ENCODE measurements at regions not wholly inside any gene's neighbourhood (a gene's known extent, or its start where the extent isn't known, plus 50 kb on each side); places are given as distances from the start of the nearest gene placed in this dataset.

GRCh38 chr7:23927709-23928417 is 217.8 kb downstream of the STK31 start:
- Histone ChIP-seq H3K36me3 (no peaks in the 10 kb centered on the region), H3K4me3 (no peak overlapping the region), H3K9me3 (no peaks in the 10 kb centered on the region), H3K27ac (no peak overlapping the region), H3K27me3 (no peaks in the 10 kb centered on the region), H3K4me1 (no peaks in the 10 kb centered on the region)
- intact Hi-C loops (cut with DNase I): no loop called here
- no peak for DNase-seq
- TF ChIP-seq POLR2A (IDR thresholded peaks at IDR 0.05) (no peak), CTCF (IDR thresholded peaks at IDR 0.05) (no peak)
- ATAC-seq: no peak
- 88% methylated on average over 5 of the region's 5 CpGs for WGBS (ENCODE audit: insufficient coverage, low coverage, low lambda C conversion rate, missing lambda C conversion rate)

- H3K36me3 ChIP-seq: no peaks in the 10 kb centered on the region
- H3K4me1 ChIP-seq: no peaks in the 10 kb centered on the region
- DNase-seq: no peak
- TF ChIP-seq CTCF (IDR thresholded peaks at IDR 0.05) (no peak), POLR2A (IDR thresholded peaks at IDR 0.05) (no peak)
- no peak overlapping the region for H3K27ac ChIP-seq
- no peaks in the 10 kb centered on the region for H3K9me3 ChIP-seq
- intact Hi-C loops (cut with DNase I): no loop called here
- H3K4me3 ChIP-seq: no peak overlapping the region
- no peaks in the 10 kb centered on the region for H3K27me3 ChIP-seq
- 62% methylated on average over 3 of the region's 3 CpGs for WGBS (ENCODE audit: insufficient coverage, low coverage, low lambda C conversion rate, missing lambda C conversion rate)
- ATAC-seq: no peak
These were observed 218.4 kb downstream of the STK31 start for GRCh38 chr7:23928418-23928775.

- H3K9me3 ChIP-seq: no peaks in the 10 kb centered on the region
- TF ChIP-seq CTCF (IDR thresholded peaks at IDR 0.05) (no peak), POLR2A (IDR thresholded peaks at IDR 0.05) (no peak)
- no peaks in the 10 kb centered on the region for H3K36me3 ChIP-seq
- DNase-seq (no peak), ATAC-seq (no peak)
- H3K27ac ChIP-seq: no peak overlapping the region
- no peak overlapping the region for H3K4me3 ChIP-seq
- intact Hi-C loops (cut with DNase I): no loop called here
- WGBS (ENCODE audit: insufficient coverage, low coverage, low lambda C conversion rate, missing lambda C conversion rate): 75% methylated on average over 1 of the region's 1 CpG
- H3K27me3 ChIP-seq: no peaks in the 10 kb centered on the region
- H3K4me1 ChIP-seq: no peaks in the 10 kb centered on the region
These were observed 220.3 kb downstream of the STK31 start for GRCh38 chr7:23930312-23930711.

GRCh38 chr7:23931633-23932032 is 221.6 kb downstream of the STK31 start:
- H3K36me3 ChIP-seq: no peaks in the 10 kb centered on the region
- H3K4me3 ChIP-seq: no peak overlapping the region
- DNase-seq (no peak), ATAC-seq (no peak)
- 72% methylated on average over 2 of the region's 2 CpGs for WGBS (ENCODE audit: insufficient coverage, low coverage, low lambda C conversion rate, missing lambda C conversion rate)
- no peaks in the 10 kb centered on the region for H3K9me3 ChIP-seq
- H3K27me3 ChIP-seq: no peaks in the 10 kb centered on the region
- no peak for TF ChIP-seq CTCF (IDR thresholded peaks at IDR 0.05)
- no peak for TF ChIP-seq POLR2A (IDR thresholded peaks at IDR 0.05)
- H3K27ac ChIP-seq: no peak overlapping the region
- intact Hi-C loops (cut with DNase I): no loop called here
- no peaks in the 10 kb centered on the region for H3K4me1 ChIP-seq

- no peak for ATAC-seq
- 73% methylated on average over 1 of the region's 1 CpG for WGBS (ENCODE audit: insufficient coverage, low coverage, low lambda C conversion rate, missing lambda C conversion rate)
- no peak for DNase-seq
- H3K9me3 ChIP-seq: no peaks in the 10 kb centered on the region
- H3K4me3 ChIP-seq: no peak overlapping the region
- H3K4me1 ChIP-seq: no peaks in the 10 kb centered on the region
- no peak for TF ChIP-seq CTCF (IDR thresholded peaks at IDR 0.05)
- TF ChIP-seq POLR2A (IDR thresholded peaks at IDR 0.05): no peak
- H3K36me3 ChIP-seq: no peaks in the 10 kb centered on the region
- intact Hi-C loops (cut with DNase I): no loop called here
- H3K27me3 ChIP-seq: no peaks in the 10 kb centered on the region
- H3K27ac ChIP-seq: no peak overlapping the region
These were observed 228.2 kb downstream of the STK31 start for GRCh38 chr7:23938215-23938614.
